NCI-H510A (cell line): ENCODE measurements at regions not wholly inside any gene's neighbourhood (a gene's known extent, or its start where the extent isn't known, plus 50 kb on each side); places are given as distances from the start of the nearest gene placed in this dataset.
"Not testable (repeated sequence)": the region's sequence is repeated elsewhere in the genome, so short reads cannot be mapped to it uniquely, and the experiment has no call there.

ENCODE experiments used
- DNase-seq: peaks from one replicate; lab custom pipeline; 2025; lab: John Stamatoyannopoulos, UW

GRCh38 chr6:147667082-147667481 is 158.6 kb downstream of the SAMD5 start:
- DNase-seq, result no peak

GRCh38 chr6:147674099-147674498 is 165.6 kb downstream of the SAMD5 start:
- DNase-seq, result no peak

- DNase-seq, result no peak
Measured at GRCh38 chr6:147674794-147675193, 166.3 kb downstream of the SAMD5 start.

- DNase-seq, result no peak
Measured at GRCh38 chr6:147675281-147675680, 166.8 kb downstream of the SAMD5 start.

- DNase-seq, result no peak
Measured at GRCh38 chr6:147676495-147677199, 168.2 kb downstream of the SAMD5 start.

GRCh38 chr6:147677647-147678046 is 169.2 kb downstream of the SAMD5 start:
- no peak for DNase-seq

GRCh38 chr6:147678253-147678652 is 169.8 kb downstream of the SAMD5 start:
- no peak for DNase-seq

- no peak for DNase-seq
Measured at GRCh38 chr6:147684906-147685305, 176.4 kb downstream of the SAMD5 start.

GRCh38 chr6:147689398-147689797 is 180.9 kb downstream of the SAMD5 start:
- no peak for DNase-seq

- no peak for DNase-seq
Measured at GRCh38 chr6:147691446-147691845, 183.0 kb downstream of the SAMD5 start.

GRCh38 chr6:147693181-147693580 is 184.7 kb downstream of the SAMD5 start:
- DNase-seq, result no peak

GRCh38 chr6:147694556-147694955 is 186.1 kb downstream of the SAMD5 start:
- DNase-seq, result not testable (repeated sequence)

- DNase-seq, result no peak
Measured at GRCh38 chr6:147695819-147696218, 187.3 kb downstream of the SAMD5 start.

- DNase-seq, result no peak
Measured at GRCh38 chr6:147699140-147699539, 190.7 kb downstream of the SAMD5 start.

GRCh38 chr6:147699637-147700036 is 191.1 kb downstream of the SAMD5 start:
- DNase-seq, result no peak

- DNase-seq, result no peak
Measured at GRCh38 chr6:147700436-147701209, 192.1 kb downstream of the SAMD5 start.

- no peak for DNase-seq
Measured at GRCh38 chr6:147704691-147705090, 196.2 kb downstream of the SAMD5 start.

- DNase-seq, result no peak
Measured at GRCh38 chr6:147707524-147707923, 199.0 kb downstream of the SAMD5 start.

GRCh38 chr6:147708170-147708569 is 199.7 kb downstream of the SAMD5 start:
- DNase-seq, result no peak

GRCh38 chr6:147709396-147710272 is 201.1 kb downstream of the SAMD5 start:
- no peak for DNase-seq

GRCh38 chr6:147710890-147711289 is 202.4 kb downstream of the SAMD5 start:
- DNase-seq, result no peak

- DNase-seq, result no peak
Measured at GRCh38 chr6:147711476-147711875, 203.0 kb downstream of the SAMD5 start.

- no peak for DNase-seq
Measured at GRCh38 chr6:147712841-147713240, 204.4 kb downstream of the SAMD5 start.
